ENCODE measurements at regions not wholly inside any gene's neighbourhood (a gene's known extent, or its start where the extent isn't known, plus 50 kb on each side); places are given as distances from the start of the nearest gene placed in this dataset.

GRCh38 chr10:44263771-44264170 lies 121.1 kb downstream of the CXCL12 start:
- Histone ChIP-seq H3K27ac (no peak overlapping the region), H3K36me3 (no peaks in the 10 kb centered on the region), H3K9me3 (no peaks in the 10 kb centered on the region), H3K4me1 (no peaks in the 10 kb centered on the region), H3K27me3 (no peaks in the 10 kb centered on the region), H3K4me3 (no peak overlapping the region)
- intact Hi-C loops (cut with DNase I), result no loop called here
- no peak for ATAC-seq
- TF ChIP-seq CTCF (IDR thresholded peaks at IDR 0.05), result no peak
- no peak for DNase-seq

- intact Hi-C loops (cut with DNase I), result no loop called here
- H3K27ac ChIP-seq, result no peak overlapping the region
- H3K4me1 ChIP-seq, result no peaks in the 10 kb centered on the region
- no peak overlapping the region for H3K4me3 ChIP-seq
- H3K27me3 ChIP-seq, result no peaks in the 10 kb centered on the region
- no peaks in the 10 kb centered on the region for H3K36me3 ChIP-seq
- H3K9me3 ChIP-seq, result no peaks in the 10 kb centered on the region
- ATAC-seq, result no peak
- TF ChIP-seq CTCF (IDR thresholded peaks at IDR 0.05), result no peak
- DNase-seq, result no peak
Measured at GRCh38 chr10:44262551-44263251, 122.2 kb downstream of the CXCL12 start.

GRCh38 chr10:44261710-44262455 lies 123.0 kb downstream of the CXCL12 start:
- Histone ChIP-seq H3K4me3 (no peak overlapping the region), H3K4me1 (no peaks in the 10 kb centered on the region), H3K27me3 (no peaks in the 10 kb centered on the region), H3K36me3 (no peaks in the 10 kb centered on the region), H3K27ac (no peak overlapping the region), H3K9me3 (no peaks in the 10 kb centered on the region)
- intact Hi-C loops (cut with DNase I), result no loop called here
- ATAC-seq, result no peak
- TF ChIP-seq CTCF (IDR thresholded peaks at IDR 0.05), result no peak
- DNase-seq, result no peak

GRCh38 chr10:44261296-44261695 lies 123.6 kb downstream of the CXCL12 start:
- Histone ChIP-seq H3K9me3 (no peaks in the 10 kb centered on the region), H3K4me1 (no peaks in the 10 kb centered on the region), H3K36me3 (no peaks in the 10 kb centered on the region), H3K27me3 (no peaks in the 10 kb centered on the region), H3K4me3 (no peak overlapping the region), H3K27ac (no peak overlapping the region)
- intact Hi-C loops (cut with DNase I), result no loop called here
- no peak for TF ChIP-seq CTCF (IDR thresholded peaks at IDR 0.05)
- ATAC-seq (no peak), DNase-seq (no peak)

- no peaks in the 10 kb centered on the region for H3K9me3 ChIP-seq
- H3K27ac ChIP-seq, result no peak overlapping the region
- intact Hi-C loops (cut with DNase I), result no loop called here
- H3K27me3 ChIP-seq, result no peaks in the 10 kb centered on the region
- no peaks in the 10 kb centered on the region for H3K36me3 ChIP-seq
- no peak overlapping the region for H3K4me3 ChIP-seq
- DNase-seq, result peak; percentile 58
- no peaks in the 10 kb centered on the region for H3K4me1 ChIP-seq
- peak; percentile 14 for ATAC-seq
- TF ChIP-seq CTCF (IDR thresholded peaks at IDR 0.05), result no peak
Measured at GRCh38 chr10:44260286-44260928, 124.5 kb downstream of the CXCL12 start.
